Hindlimb muscle (tissue), 1 donor: ENCODE measurements at regions not wholly inside any gene's neighbourhood (a gene's known extent, or its start where the extent isn't known, plus 50 kb on each side); places are given as distances from the start of the nearest gene placed in this dataset.
"Not testable (repeated sequence)": the region's sequence is repeated elsewhere in the genome, so short reads cannot be mapped to it uniquely, and the experiment has no call there.

Experiments used
- DNase-seq: peaks from one replicate; pipeline ENCODE4 v3.0.0-alpha.2; 2013

DNA sequence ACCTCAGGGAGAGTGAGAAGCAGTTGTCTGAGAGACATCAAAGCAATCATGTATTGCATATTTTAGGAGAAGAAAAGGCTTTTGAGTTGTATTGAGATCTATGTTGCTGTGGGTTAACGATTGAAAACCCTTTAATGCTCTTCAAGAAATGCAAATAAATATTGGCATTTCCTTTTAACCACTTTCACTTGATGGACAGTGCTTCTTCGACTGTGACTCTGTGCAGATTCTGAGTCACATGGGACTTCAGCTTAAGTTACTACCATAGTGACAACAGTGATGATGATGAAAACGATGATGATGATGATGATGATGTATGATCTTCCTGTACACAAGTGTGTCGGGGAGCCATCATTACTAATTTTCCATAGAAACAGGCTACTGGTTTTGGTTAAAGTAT, 181.8 kb downstream of the AKAIN1 start:
- DNase-seq: no peak

DNA sequence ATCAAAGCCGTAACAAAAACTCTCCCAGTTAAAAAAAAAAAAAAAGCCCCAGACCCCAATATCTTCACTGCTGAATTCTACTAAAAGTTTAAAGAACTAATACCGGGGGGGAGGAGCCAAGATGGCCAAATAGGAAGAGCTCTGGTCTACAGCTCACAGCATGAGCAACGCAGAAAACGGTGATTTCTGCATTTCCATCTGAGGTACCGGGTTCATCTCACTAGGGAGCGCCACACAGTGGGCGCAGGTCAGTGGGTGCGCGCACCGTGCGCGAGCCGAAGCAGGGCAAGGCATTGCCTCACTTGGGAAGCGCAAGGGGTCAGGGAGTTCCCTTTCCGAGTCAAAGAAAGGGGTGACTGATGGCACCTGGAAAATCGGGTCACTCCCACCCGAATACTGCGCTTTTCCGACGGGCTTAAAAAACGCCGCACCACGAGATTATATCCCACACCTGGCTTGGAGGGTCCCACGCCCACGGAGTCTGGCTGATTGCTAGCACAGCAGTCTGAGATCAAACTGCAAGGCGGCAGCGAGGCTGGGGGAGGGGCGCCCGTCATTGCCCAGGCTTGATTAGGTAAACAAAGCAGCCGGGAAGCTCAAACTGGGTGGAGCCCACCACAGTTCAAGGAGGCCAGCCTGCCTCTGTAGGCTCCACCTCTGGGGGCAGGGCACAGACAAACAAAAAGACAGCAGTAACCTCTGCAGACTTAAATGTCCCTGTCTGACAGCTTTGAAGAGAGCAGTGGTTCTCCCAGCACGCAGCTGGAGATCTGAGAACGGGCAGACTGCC, 192.8 kb downstream of the AKAIN1 start:
- DNase-seq: not testable (repeated sequence)

DNA sequence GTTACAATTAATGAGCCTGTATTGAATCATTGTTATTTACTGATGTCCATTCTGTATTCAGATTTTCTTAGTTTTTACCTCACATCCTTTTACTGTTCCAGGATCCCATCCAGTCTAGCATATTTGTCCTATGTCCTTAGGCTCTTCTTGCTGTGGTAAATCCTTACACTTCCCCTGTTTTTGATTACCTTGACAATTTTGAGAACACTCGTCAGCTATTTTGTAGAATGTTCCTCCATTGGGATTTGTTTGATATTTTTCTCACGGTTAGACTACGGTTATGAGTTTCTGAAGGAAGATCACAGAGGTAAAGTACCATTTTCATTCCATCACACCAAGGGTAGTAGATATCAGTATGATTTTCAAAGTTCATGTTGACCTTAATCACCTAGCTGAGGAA, 202.3 kb downstream of the AKAIN1 start:
- no peak for DNase-seq

DNA sequence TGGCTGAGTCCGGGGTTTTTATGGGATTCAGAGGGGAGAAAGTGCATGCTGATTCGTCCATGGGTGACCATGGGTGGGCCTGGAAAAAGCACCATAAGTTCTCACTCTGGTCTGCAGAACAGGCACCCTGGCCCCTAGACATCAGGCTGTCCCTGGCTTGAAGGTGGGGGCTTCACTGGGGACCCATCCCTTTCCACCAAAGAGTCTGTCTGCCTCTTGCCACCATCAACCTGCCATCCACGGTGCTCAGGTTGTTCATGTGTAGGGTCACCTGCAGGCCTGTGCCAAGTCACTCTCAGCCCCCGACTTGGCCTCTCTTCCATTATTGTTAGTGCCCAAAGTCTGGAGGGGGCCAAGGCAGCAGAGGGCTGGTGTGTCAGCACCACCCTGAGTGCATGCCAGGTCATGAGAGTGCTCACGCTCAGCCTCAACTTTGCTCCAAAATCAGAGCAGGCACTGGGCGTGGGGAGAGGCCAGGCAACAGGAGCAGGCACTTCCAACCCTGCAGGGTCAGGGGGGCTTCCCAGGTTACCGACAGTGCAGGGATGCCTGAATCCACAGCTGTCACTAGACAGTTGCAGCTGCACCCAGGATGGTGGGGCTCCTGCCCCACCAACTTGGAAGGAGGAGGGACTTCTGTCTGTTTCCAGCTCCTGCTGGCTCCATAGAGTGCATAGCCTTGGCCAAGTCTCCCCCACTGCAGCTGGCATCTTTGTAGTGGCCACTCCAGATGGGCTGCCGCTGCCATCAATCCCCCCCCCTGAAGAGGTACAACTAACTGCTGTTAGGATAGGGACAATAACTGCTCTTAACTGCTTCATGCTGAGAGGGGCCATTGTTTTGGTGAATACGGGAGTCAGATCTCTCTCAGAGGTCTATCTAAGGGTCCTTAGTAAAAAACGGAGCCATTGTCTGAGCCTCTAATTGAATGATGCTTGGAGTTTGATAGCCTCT, 209.3 kb downstream of the AKAIN1 start:
- no peak for DNase-seq

DNA sequence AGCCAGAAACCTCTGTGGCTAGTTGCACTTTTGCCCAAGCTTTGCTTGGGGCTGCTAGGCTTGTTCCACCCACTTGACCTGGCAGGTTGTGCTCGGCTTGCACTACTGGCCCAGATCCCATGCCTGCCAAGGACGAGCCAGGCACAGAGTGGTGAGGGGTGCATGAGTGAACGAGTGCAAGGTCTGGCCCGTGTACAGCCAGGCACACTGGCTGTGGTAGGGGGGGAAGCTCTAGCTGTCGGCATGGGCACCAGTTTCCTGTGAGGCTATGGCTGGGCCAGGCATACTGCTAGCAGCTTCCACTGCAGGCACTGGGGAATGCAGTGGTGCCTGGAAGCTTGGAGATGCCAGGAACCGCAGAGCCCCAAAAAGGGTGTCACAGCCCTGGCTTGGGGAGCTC, 210.4 kb downstream of the AKAIN1 start:
- DNase-seq: no peak

DNA sequence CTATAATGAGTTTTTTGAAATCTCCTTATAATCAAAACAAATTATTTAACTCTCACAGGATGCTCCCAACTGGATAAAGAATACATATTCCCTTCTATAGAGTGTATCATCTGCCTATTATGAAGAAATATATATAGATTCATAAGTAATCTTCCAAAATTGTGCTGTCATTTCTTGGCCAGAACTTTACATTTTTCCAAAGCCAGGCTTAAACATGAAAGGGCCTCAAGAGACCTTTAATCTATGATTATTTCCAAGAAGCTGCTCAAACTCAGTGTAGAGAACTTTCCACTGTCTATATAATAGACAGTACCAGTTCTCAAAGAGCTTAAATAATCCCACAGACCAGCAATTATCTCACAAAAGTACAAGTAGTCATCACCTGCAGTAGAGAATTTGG, 211.0 kb downstream of the AKAIN1 start:
- peak; percentile 27 for DNase-seq

DNA sequence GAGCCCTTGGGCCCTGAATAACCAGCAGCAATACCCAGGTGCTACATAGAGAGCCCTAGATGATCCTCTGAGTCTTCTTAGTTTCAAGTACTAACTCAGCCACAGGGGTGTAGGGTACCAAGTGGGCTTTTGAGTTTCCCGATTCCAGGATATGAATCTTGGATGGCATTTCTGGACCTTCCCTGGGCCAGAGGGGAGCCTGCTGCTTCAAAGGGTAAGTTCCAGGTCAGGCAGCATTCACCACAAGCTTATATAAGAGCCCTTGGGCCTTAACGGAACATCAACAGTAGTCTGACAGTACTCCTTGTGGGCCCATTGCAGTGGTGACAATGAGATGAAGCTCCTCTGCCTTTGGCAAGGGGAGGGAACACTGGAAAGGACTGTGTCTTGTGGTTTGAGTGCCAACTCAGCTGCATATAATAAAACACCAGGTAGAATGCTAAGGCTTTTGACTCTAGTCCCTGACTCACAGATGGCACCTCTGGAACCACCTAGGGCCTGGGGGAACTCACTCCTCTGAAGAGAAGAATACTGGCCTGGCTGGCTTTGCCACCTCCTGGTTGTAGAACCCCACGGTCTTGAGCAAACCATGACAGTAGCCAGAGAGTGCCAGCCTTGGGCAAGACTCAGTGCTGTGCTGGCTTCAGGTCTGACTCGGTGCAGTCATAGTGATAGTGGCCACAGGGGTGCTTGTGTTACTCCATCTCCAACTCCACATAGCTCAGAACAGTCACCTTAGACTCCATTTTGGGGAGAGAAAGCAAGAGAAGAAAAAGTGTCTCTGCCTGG, 235.7 kb downstream of the AKAIN1 start:
- DNase-seq: no peak

DNA sequence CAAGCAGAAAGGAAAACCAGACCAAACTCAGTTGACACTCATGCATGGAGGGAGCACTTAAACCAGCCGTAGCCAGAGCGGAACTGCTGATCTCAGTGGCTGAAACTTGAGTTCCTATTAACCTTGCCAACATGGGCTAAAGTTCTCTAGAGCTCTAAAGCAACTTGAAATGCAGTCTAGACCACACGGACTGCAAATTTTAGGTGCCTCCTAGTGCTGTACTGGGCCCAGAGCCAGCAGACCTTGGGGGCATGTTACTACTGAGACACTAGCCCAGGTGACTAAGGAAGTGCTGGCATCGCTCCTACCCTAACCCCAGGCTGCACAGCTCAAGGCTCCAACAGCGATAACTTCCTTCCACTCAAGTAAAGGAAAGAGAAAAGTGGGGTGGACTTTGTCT, 236.5 kb downstream of the AKAIN1 start:
- no peak for DNase-seq

DNA sequence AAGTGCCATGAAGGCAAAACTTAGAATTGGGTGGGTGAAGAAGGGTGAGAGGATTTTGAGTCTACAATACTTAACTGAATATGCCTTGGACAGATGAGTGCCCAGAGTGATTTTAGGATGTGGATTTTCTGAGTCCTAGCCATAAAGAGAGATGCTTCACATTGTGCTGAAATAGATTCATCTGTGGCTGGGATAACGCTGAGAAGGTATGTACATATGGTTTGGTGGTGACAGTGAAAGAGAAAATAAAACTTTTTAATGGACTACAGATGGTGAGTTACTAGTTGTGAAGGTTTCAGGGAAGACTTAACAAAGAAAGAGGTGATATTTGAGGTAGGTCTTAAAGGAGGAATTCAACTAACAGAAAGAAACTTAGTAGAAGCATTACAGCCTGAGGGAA, 265.8 kb downstream of the AKAIN1 start:
- no peak for DNase-seq

DNA sequence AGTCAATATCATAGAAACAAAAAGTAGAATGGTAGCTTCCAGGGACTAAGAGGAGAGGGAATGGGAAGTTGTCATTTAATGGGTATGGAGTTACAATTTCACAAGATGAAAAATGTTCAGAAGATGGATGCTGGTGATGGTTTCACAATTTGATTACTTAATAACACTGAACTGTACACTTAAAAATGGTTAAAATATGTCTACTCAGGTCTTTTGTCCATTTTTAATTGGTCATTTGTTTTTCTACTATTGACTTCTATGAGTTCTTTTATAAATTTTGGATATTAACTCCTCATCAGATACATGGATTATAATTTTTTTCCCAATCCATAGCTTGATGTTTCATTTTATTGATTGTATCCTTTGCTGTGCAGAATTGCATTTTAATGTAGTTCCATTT, 275.5 kb downstream of the AKAIN1 start:
- no peak for DNase-seq

DNA sequence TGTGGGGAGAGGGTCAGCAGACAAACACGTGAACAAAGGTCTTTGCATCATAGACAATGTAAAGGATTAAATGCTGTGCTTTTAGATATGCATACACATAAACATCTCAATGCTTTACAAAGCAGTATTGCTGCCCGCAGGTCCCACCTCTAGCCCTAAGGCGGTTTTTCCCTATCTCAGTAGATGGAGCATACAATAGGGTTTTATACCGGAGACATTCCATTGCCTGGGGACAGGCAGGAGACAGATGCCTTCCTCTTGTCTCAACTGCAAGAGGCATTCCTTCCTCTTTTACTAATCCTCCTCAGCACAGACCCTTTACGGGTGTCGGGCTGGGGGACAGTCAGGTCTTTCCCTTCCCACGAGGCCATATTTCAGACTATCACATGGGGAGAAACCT, 279.5 kb downstream of the AKAIN1 start:
- not testable (repeated sequence) for DNase-seq

DNA sequence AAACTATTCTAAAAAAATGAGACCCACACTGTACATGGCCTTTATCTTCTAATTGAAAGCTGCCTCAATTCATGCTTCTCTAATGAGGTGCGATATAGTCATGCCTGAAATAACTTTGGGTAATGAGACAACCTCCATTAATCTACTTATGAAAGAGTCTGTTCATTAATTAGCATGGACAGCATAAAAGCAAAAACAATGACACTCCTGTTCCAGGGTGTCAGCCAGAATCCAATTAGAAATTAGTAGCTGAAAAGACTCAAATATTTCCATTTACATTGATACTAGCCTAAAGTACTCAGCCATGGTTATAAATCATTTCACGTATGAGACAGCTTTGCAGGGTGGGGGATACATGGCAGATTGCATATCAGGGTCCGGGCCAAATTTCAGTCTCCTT, 288.7 kb downstream of the AKAIN1 start:
- DNase-seq: no peak

DNA sequence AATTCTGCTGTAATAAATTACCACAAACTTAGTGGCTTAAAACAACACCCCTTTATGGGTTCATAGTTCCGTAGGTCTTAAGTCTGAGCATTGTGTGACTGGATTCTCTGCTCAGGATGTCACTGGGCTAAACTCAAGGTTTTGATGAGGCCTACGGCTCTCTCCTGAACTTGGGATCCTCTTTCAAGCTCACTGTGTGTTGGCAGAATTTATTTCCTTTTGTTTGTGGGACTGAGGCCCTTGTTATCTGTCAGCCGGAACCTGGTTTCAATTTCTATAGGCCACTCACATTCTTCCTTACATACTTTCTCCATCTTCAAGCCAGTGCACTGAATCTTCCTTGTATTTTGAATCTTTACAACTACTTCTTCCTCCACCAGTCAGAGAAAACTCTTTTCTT, 290.2 kb downstream of the AKAIN1 start:
- no peak for DNase-seq

DNA sequence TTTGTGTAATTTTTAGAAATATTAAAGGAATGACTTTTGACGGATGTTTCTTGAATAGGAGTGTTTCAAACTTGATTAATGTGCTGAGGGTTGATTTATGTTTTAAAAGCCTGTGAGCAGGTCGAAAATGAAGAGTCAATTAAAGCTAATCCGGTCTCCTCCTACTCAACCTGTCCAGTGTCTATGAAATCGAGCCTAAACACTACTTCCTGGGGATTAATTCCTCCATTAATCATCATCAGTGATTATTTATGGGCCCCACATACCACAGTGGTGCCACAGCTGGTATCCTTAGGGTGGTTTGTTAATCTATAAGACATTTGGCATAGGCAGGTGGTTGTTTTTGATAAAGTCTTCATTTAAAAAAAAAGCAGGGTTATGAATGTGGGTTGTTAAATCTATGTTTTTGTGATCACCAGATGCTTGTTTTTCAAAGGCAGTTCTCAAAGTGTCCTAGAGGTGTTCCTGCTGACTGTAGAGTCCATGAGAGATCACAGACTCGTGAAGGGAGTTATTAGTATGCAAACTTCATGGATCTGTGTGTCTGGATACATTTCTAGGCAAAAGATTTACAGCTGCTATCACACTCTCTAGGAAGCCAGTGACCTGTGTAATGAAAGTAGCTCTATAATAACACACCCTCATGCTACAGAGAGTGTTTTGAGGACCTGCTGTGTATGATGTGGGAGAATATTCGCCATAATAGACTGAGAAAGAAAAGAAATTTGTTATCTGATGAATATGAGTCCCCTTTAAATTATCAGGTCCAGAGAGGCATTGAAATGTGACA, 308.6 kb downstream of the AKAIN1 start:
- no peak for DNase-seq

DNA sequence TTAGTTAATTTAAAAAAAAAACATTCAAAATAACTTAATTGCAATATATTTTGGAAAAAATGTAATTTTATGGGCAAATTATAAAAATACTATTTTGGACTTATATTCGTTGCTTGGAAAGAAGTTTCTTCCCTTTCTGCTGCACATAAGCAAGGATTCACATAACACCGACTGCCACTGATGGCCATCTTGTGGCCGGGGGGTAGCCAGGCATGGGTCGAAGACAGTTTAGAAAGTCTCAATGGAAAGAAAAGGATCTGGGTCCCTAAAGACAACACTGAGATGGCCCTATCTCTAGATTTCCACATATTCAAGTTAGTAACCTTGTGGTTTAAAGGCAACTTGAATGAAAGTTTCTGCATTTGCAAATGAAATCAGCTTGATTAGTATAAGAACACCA, 318.6 kb downstream of the AKAIN1 start:
- DNase-seq: no peak

DNA sequence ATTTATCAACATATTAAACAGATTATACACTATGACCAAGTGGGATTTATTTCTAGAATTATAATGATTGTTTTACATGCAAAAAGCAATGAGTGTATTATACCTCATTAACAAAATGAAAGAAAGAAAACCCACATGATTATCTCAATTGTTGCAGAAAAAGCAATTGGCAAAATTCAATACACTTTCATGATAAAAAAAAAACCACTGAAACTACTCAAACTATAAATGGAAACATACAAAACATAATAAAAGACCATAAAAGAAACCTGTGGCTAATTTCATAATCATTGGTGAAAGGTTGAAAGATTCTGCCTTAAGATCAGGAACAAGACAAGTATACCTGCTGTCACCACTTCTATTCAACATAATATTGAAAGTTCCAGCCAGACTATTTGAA, 325.9 kb downstream of the AKAIN1 start:
- no peak for DNase-seq

DNA sequence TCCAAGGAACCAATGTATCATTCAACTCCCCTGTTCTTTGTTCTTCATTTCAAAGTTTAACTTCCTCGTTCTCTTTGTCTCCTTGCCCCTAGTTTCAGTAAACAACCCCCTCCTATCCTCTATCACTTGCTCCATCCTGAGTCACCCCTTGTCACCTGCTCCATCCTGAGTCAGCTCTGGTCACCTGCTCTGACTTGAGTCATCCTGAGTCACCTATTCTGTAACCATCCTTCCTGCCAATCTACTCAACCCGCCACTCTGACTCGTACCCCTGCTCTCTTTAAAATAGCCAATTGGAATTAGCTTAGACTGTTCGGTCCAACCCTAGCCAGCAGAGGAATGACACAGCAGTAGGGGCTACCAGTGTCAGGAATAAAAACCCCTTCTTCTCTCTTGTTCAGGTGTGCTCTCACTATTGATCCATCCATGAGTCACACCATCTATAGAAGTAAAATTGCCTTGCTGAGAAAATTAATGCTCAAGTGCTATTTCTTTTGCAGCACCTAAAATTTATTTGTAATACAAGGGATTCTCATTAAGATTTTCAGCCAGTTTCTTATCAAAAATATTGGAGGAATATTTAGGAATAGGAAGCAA, 326.8 kb downstream of the AKAIN1 start:
- no peak for DNase-seq

DNA sequence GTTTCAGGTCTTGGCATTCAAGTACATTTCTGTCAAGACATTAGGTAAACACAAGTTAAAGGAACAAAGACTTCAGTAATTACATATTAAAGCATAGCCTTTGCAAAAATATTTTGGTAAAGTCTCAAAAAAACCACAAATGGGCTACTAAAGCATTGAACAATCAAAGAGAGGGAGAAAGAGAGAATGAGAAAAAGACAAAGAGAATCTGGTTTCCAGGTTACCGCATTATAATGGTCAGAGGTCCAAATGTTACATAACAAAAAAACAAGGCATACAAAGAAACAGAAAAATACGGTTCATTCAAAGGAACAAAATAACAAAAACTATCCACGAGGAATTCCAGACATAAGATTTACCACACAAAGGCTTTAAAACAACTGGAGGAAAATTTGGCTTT, 327.9 kb downstream of the AKAIN1 start:
- DNase-seq: no peak

DNA sequence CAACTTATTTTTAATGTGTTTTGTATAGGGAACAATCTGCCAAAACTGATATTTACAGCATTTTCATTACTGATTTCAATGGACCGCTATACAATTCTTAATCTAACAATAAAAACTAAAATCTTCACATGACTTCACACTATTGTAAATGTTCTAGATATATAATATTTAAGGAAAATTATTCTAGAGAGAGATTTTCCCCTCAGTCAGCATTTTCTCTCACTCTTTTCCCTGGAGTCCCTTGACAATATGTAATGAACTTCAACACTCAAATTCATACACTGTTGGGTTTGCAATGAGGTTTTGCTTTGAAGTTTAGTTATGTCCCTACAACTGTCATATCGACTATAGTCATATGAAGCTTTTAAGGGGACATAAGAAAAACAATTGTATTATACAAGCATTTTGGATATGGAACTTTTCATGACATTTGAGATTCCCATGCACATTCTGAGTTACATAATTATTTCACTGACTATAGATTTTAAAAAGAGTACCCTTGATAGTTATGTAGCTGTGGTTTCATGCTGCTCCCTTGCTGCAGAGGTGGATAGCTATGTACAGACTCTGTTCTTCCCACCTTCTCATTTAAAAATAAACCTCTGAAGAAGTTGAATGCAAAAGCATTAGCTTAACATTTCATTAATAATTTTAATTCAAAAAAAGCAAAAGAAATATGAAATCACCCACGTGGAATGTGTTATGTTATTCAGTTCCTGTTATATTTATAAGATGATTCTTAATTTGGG, 338.5 kb downstream of the AKAIN1 start:
- no peak for DNase-seq

DNA sequence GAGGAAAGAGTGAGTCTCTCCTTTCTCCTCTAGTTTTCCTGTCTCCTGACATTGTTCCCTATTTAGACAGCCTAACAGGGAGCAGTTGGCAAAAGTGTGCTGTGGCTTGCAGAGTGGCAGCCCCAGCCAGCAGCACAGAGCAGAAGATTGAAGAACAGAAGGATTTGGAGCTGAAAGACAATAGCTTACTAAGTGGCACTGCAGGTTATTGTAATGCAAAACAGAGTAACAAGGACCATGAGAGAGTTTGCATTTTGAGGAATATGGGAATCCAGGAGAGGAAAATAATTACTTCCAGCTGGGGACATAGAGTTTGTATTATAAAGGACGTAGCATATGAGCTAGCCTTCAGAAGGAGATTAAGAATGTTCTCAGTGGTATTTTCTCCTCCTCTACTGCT, 342.4 kb downstream of the AKAIN1 start:
- peak; percentile 3 for DNase-seq
